Suppressor macrophage treated with lipopolysaccharide for 4 hours (primary cell): ENCODE measurements at regions not wholly inside any gene's neighbourhood (a gene's known extent, or its start where the extent isn't known, plus 50 kb on each side); places are given as distances from the start of the nearest gene placed in this dataset.
A peak's percentile ranks its signal among the peaks of the same experiment; 100 is the strongest.
"Not testable (repeated sequence)": the region's sequence is repeated elsewhere in the genome, so short reads cannot be mapped to it uniquely, and the experiment has no call there.

Experiments
- DNase-seq: peaks from one replicate; pipeline ENCODE4 v3.0.0-alpha.2; 2020

DNA sequence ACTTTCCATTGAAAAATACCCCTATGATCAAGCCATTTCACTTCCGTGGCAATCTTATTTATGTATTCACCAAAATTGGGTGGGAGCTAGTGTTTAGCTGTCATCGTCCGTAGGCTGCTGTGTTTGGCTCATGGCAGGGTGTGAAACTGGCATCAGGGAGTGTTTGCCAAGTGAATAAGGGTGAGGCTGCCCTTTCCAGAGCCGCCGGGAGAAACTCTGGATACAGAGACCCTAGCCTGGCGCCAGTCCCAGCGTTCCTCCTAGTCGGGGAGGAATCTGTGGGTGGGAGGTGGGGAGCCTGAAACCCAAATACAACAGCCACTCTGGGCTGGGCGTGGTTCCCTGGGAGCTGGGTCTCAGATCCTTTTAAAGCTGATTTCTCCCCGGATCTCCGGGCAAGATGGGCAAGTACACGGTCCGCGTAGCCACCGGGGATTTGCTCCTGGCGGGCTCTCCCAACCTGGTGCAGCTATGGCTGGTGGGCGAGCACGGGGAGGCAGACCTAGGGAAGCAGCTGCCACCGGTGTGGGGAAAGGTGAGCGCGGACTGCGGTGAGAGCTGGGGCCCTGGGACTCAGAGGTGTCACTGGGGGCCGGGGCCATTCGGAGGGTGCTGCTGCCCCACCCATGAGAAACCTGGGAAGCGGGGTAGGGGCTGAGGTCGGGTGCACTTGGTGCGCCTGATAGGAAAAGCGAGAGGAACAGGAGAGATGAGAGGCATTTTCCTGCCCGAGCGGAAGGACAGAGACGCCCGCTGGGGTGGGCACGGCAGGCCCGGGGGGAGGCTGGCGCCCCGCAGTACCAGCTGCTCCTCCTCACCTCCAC, 62.1 kb upstream of the TEKT1 start:
- DNase-seq: no peak

DNA sequence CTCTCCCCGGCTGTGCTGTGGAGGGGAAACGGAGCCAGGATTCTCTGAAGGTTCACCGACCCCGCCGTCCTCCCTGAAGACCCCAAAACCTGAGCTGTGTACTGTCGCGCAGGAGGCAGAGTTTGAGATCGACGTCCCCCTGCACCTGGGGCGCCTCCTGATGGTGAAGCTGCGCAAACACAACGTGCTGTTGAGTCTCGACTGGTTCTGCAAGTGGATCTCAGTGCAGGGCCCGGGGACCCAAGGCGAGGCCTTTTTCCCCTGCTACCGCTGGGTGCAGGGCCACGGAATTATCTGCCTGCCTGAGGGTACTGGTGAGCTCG, 62.6 kb upstream of the TEKT1 start:
- DNase-seq: peak; percentile 43

DNA sequence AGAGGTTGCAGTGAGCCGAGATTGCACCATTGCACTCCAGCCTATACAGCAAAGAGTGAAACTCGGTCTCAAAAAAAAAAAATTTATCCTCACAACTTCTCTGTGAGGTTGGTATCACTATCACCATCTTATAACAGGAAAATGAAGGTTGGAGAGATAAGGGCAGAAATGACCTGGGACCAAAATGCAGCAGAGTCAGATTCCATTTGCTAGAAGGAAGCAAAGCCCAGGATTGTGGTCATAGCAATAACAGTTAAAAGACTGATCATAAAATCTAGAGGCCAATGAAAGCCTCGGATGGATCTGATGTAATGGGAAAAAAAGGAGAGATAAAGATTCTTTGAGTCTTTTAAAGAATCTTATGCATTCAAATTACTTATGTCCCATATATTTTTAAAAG, 69.6 kb upstream of the TEKT1 start:
- no peak for DNase-seq

DNA sequence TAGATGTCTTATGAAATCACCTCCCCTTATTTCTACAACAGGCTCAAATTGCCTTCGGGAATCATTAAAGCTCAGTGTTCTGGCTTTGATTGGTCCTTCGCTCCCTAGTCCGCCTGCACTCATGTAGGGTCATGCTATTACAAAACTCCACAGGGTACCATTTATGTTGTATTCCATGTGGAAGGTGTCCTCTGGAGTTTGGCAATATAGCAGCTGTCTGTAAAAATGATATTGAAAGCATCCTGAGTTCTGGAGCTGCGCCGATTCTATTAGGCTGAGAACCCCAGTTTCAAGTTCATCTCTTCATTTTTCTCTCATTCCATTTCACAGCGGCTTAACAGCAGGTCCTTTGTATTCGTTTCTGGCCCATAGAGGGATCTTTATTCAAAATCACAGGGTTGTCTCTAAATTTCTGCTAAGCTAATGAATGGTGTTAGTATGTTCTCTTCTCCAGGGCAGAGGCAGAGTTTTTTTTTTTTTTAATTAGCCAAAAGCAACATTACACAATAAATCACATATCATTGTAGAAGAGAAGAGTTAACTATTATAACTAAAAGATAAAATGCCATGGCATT, 71.9 kb upstream of the TEKT1 start:
- no peak for DNase-seq

DNA sequence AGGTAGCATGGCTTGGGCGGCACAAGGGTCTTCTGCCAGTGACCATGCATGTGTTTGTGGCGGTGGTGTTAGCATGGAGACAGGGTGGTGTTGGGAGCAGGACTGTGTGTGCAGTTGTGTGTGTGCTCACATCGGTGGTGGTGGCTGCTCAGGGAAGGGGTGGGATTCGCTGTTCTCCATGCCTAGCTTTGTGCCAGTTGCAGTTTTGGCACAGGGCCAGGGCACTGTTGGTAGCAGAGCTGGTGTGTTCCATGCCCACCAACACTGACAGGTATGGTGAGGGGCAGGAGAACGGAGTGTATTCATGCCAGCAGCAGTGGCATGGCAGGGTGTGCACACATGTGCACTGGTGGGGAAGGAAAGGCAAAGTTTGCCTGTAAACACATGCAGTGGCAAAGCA, 77.3 kb upstream of the TEKT1 start:
- no peak for DNase-seq

DNA sequence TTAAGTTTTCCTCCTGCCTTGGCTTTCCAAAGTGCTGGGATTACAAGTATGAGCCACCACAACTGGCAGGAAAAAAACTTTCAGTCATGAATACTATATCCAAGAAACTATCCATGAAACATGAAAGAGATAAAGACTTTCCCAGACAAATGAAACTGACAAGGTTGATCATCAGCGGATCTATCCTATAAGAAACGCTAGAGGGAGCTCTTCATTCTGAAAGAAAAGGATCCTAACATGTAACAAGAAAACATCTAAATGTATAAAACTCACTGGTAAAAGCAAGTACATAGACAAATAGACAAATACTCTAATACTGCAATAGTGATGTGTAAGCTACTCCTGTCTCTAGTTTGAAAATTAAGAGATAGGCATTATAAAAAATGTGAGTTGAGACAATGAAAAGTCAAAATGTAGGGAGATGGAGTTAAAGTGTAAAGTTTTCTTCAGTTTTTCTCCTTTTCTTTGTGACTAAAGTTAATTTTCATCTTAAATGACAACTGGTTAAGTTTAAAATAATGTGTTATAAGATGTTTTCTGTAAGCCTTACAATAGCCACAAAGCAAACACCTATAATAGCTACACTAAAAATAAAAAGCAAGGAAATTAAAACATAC, 79.6 kb upstream of the TEKT1 start:
- peak; percentile 78 for DNase-seq

DNA sequence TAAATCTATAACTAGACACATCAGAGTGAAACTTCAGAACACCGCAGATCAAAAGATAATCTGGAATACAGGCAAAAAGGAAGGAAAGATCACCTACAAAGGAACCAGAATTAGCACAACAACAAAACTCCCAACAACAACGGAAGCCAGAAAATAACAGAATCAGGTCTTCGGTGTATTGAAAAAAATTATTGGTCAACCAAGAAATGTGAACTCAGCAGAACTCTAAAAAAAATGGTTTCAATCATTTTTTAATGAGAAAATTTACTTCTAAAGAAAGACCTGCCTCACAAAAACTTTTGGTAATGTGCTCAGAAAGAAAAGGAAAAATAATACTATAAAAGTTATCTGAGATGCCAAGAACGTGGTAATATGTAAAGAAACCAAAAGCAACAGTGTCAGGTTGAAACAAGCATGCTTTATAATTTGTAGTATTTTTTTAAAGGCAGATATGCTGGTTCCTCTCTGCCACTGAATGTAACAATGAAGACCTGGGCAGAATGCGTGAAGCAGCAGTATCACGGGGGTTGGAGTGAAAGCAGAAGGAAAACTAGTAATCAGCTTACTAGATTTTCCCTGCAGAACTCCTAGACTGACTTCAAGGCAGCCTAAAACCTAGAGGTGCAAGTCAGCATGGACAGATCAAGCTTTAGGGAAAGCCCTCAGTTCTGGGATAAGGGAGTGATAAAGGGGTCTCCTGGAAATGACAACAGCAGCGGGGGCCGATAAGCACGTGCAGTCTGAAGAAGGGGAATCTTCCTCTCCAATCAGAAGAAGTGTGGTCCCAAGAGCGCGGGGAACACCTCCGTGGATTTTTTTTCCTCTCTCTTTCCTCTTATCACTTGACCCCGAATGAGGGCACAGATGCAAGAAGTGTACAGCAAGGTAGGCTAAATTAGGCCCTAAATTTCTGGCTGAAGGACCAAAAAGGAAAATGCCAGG, 80.9 kb upstream of the TEKT1 start:
- DNase-seq: peak; percentile 36

DNA sequence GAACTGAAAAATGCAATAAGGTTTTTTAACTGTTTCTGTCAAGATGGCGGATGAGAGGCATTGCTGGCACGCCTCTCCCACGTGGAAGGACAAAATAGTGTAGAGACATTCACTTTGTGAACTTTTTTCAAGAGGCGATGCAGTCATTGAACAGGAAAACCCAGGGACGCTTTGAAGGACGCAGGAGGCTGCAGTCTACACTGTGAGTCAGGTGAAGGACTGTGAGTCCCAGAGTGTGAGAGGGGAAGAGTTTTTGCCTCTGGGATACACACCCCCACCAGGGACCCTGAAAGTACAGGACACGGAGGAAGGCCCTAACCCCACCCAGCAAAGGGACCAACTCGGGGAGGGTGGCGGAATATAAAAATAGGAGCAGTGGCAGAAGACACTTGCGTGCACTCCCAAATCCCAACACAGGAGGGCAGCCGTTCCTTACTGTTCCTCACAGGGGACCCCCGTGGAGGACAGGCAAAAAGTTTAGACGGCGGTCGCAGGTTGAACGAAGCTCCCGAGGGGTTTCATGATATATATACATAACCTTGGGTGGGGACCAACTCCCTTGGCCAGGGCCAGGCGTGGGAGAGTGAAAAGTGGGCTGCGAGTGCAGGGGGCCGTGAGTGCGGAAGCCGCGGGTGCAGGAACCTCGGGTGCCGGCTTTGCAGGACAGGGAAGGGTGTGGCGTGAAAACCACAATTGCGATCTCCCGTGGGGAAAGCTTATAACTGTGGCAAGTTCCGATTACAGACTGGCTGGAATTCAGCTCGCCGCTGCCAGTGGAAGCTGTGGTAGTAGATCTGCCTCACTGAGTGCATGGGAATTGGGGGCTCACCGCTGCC, 82.0 kb upstream of the ALOX12 start:
- DNase-seq: peak; percentile 74

DNA sequence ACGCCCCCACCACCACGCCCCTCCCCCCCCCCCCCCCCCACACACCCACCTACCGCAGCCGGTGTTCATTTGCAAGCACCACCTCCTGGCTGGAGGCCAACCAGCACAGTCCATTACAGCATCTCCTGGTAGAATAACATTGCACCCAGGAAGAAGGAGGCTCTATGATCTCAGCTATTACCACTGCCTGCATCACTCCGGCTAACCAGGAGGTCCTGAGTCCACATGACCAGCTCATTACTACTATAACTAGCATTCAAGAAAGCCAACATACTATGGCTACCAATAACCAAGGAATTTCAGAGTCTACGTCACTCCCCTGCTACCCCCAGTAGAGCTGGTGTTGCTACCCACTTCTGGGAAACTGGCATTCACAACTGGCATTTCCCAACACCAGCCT, 81.1 kb upstream of the ALOX12 start:
- DNase-seq: peak; percentile 16

DNA sequence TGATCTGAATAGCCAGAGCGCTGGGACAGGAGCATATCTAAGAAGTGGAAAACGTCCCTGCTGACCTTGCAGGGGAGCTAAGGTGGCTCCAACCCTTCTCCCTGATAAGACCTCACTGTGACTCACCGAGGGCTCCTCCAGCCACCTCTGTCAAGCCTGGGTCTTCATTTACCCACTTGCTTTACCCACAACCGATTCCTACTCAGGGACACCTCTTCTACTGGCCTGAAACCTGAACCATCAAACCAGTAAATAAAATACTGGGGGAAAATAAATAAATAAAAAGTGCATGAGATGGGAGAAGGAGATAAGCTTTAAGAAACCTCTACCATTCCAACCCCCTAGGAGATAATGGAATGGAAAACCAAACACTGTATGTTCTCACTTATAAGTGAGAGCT, 80.2 kb upstream of the ALOX12 start:
- DNase-seq: no peak

DNA sequence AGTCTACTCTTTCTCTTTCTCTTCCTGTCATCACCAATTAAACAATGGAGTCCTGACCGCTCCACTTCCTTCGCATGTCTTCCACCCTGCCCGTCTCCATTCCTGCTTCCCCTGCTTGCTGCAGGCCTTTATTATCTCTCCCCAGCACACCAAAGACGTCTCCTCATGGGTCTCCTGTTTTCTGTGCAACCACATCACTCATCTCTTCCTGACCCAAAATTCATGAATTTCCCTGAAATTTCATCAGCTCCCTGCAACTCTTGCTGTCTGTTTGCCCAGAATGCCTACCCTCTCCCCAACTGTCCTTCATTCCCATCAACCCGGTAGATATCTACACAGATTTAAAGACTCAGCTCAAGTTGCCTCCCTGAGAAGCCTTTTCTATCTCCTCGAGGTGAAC, 76.7 kb upstream of the ALOX12 start:
- no peak for DNase-seq

DNA sequence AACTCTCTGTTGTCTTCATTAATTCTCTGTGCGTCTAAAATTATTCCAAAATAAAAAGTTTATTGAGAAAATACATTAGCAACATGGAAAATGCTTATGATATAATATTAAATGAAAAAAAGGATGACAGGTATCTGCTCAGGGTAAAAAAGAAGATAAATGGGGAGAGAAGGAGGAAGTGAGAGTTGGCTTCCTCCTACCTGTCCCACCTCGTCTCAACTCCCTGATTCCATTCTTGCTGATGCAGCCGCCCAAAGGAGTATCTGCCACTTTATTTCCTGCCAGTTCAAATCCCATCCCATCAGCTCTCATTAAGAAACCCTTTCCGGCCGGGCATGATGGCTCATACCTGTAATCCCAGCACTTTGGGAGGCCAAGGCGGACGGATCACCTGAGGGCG, 72.5 kb upstream of the ALOX12 start:
- DNase-seq: no peak

DNA sequence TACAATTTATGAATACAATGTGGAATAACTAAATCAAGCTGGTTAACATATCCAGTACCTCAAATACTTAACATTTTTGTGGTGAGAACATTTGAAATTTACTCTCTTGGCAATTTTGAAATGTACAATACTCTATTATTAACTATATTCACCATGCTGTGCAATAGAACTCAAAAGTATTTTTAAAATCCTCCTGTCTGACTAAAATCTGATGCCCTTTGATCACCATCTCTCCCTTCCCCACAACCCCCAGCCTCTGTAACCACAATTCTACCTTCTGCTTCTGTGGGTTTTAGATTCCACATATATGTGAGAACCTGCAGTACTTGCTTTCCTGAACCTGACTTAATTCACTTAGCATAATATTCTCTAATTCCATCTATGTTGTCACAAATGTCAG, 71.6 kb upstream of the ALOX12 start:
- DNase-seq: no peak

DNA sequence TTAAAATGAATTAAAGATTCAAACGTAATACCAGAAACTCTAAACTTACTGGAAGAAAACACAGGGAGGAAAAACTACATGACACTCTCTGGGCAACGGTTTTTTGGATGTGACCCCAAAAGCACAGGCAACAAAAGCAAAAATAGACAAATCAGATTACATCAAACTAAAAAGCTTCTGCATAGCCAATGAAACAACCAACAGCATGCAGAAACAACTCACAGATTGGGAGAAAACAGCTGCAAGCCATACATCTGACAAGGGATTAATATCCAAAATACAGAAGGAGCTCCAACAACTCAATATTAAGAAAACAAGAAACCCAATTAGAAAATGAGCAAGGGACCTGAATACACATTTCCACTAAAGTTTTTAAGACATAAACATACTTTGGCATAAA, 69.2 kb upstream of the ALOX12 start:
- no peak for DNase-seq

DNA sequence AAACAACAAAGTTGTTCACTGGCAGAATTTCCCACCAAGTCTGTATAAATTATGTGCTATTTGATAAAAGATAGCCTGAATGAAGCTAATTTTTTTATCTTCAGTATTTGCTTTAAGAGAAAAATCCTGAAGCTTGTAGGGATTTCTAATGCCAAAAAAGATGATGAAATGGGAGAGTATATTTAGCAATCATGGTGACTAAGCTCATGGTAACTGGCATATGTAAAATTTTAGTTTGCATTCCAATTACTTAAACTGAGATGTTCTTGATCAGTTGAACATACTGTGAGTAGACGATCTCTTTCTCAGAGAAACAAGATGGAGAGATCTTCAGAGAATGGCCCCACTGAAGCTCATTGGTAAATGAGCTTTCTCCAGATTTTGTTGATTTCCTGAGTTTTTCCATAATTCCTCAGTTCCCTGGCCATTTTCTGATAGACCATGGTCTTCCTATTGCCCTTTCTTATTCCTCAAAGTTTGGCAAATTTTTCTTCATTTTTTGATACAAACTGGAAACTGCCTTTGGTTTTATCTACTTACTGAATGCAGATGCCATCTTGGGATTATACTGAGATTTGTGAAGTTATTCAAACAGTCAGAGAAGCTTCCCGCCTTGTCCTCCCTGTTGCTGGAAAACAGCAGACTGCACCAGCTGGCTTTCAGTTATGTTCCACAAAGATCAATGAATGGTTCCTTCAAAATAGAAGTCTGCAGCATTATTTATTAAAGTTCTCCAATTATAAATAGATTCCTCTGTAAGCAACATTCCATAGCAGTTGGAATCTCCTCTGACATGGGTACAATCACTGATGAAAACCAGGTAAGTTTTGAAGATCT, 68.3 kb upstream of the ALOX12 start:
- DNase-seq: peak; percentile 52

DNA sequence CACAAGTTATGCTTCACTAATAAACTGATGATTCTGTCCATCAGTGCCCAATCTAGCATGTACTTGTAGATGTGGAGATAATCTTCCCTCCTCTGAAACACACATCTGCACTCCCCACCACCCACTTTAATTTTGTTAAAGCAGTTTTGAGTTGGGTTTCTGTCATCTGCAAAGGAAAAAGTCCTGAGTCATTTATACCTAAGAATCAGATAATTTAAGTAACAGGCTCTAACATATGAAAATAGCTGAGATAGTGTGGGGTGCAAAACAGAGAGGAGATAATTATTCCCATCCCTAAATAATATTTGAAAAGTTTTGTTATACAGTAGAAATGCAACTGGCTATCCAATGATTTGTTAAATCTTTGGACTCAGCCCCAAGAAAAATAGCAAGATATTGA, 67.7 kb upstream of the ALOX12 start:
- no peak for DNase-seq

DNA sequence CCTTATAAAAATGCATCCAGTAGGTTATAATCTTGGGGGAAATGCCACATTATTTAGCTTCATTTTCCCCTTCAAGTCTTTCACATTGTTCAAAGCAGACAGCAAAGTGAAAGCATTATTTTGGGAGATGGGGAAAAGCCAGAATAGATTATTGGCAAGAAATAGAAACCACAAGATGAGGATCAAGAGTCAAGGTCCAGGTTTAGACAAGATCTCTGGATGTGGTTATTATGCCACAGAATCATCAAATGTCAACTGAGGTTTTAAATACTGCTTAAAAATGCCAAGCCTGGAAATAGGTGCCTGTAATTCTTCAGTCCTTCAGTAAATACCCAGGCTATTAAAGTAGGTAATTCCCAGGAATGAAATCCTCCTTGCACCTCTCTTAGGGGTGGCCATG, 65.1 kb upstream of the ALOX12 start:
- no peak for DNase-seq

DNA sequence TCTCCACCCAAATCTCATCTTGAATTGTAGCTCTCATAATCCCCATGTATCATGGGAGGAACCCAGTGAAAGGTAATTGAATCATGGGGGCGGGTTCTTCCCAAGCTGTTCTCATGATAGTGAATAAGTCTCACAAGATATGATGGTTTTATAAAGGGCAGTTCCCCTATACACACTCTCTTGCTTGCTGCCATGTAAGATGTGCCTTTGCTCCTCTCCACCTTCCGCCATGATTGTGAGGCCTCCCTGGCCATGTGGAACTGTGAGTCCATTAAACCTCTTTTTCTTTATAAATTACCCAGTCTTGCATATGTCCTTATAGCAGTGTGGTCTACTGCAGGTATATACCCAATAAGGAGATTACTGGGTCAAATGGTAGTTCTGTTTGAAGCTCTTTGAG, 61.3 kb upstream of the ALOX12 start:
- DNase-seq: not testable (repeated sequence)

DNA sequence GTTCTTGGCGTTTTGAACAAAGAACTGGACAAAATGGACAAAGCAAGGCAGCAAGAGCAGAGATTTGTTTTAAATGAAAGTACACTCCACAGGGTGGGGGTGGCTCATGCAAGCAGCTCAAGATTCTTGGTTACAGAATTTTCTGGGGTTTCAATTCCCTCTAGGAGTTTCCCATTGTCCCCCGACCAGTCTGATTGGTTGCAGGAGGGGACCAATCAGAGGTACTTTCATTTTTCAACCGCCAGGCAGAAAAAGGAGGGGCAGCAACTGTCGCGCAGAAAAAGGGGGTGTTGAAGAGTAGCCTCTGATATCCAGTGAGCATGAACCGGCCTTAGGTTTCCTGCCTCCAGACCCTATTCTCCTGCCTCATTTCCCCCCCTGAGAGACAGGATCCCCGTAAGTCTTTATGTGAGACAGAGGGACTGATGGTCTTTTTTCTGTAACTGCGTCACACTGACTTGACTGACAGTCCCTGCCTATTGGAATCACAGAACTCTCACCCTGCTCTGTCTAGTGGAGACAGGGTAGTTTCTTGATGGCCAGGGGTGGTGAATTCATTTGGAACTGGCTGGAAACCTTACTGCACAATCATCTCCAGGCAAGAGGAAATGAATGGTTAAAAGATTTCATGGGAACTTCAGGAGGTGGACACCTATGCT, 59.4 kb upstream of the ALOX12 start:
- peak; percentile 80 for DNase-seq

DNA sequence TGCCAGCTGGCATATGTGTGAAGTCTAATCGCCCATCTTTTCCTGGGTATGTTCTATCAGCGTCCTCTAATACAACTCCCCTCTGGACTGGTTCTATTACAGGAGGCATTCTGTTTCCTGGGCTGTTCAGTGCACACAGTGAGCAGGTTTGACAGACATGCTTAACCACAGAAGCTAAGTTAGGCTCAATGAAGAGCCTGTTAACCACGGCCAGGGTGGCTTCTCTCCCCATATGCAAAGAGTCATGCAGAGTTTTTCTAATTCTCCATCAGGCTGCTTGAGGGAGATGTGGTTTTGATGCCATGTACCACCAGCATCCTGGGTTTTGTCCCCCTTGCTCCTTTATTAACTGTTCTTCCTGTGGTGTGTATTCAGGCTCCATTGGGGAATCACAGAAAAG, 57.2 kb upstream of the ALOX12 start:
- DNase-seq: no peak

DNA sequence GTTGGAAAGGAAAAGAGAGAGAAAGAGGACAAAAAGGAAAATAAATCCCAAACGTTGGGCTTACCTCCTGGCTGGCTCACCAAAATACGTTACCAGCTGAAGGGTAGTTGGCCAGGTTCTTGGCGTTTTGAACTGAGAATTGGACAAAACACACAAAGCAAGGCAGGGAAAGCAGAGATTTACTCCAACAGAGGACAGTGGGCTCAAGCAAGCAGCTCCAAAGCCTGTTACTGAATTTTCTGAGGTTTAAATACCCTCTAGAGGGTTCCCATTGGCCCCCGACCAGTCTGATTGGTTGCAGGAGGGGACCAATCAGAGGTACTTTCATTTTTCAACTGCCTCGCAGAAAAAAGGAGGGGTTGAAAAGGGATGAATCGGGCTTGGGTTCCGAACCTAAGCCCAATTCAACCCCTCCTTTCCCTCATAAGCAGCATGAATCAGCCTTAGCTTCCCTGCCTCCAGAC, 55.6 kb upstream of the ALOX12 start:
- DNase-seq: no peak
